ENCODE measurements at regions not wholly inside any gene's neighbourhood (a gene's known extent, or its start where the extent isn't known, plus 50 kb on each side); places are given as distances from the start of the nearest gene placed in this dataset.

DNA sequence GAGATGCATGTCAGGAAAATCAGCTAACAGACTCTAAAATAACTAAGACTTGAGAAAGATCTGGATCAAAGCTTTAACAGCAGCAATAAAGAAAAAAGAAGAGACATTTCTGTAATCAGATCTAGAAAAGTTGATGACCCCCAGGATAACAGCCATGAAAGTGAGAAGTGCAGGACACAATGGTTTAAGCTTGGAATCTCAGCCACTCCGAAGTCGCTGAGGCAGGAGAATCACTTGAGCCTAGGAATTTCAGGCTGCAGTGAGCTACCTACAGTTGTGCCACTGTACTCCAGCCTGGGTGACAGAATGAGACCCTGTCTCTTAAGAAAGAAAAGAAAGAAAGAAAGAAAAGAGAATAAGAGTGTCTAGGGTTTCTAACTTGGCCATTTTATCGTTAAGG, 544.1 kb downstream of the CD83 start:
- no peak for TF ChIP-seq CTCF (IDR thresholded peaks at IDR 0.05; ENCODE audit: low read depth, low read length)
- H3K4me3 ChIP-seq (replicated peaks in 1 of 2; ENCODE audit: low read depth in 2 of 2, low read length in 2 of 2) = no peak overlapping the region
- no peak for DNase-seq (ENCODE audit: low read depth in 2 of 2)

- no peak overlapping the region for H3K4me3 ChIP-seq (replicated peaks in 1 of 2; ENCODE audit: low read depth in 2 of 2, low read length in 2 of 2)
- no peak for DNase-seq (ENCODE audit: low read depth in 2 of 2)
- TF ChIP-seq CTCF (IDR thresholded peaks at IDR 0.05; ENCODE audit: low read depth, low read length) = no peak
Observed at GRCh38 chr6:14664112-14664601, 546.6 kb downstream of the CD83 start.

- H3K4me3 ChIP-seq (replicated peaks in 1 of 2; ENCODE audit: low read depth in 2 of 2, low read length in 2 of 2) = no peak overlapping the region
- no peak for TF ChIP-seq CTCF (IDR thresholded peaks at IDR 0.05; ENCODE audit: low read depth, low read length)
- peak in 1 of 2 donors; percentile 60 for DNase-seq (ENCODE audit: low read depth in 2 of 2)
Observed at GRCh38 chr6:14664621-14665315, 547.2 kb downstream of the CD83 start.

DNA sequence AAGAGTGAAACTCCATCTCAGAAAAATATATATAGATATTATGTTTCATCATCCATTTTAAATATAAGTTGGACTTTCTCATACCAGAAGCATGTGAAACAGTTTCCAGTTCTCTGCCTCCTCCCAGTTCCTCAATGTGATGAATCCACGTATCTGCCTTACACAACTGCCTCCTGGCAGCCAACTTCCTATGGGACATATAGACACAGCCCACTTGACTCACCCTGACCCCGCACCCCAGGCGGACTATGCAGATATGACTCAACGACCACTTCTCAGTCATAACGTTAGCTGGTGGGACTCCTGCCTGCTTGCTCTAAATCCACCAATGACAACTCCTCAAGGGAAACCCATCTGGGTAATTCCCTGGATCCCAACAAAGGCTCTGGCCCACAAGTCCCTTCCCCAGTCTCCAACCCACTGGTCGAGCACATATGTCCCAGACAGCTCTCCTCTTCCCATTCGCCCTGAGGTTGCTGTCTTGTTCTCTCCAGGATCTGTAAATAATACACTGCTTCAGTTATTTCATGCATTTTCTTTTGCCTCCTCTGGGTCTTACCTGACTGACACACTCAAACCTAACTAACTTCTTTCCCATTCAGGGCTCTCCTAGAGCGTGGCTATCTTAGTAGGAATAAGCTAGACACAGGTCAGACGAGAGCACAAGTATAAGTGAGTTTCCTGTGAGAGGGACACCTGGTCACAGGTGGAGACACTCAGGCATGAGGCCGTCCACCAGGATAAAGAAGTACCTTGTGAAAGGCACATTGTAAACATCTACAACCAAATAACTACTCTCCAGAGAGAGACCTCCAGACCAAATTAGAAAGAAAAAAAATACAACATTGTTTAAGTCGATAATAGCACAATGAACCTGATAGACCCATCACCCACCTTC, 548.5 kb downstream of the CD83 start:
- H3K4me3 ChIP-seq (replicated peaks in 1 of 2; ENCODE audit: low read depth in 2 of 2, low read length in 2 of 2) = no peak overlapping the region
- TF ChIP-seq CTCF (IDR thresholded peaks at IDR 0.05; ENCODE audit: low read depth, low read length) = no peak
- DNase-seq (ENCODE audit: low read depth in 2 of 2) = peak; percentile 89 to 99

GRCh38 chr6:14670806-14671205, 553.2 kb downstream of the CD83 start:
- TF ChIP-seq CTCF (IDR thresholded peaks at IDR 0.05; ENCODE audit: low read depth, low read length) = no peak
- peak in 1 of 2 donors; percentile 48 for DNase-seq (ENCODE audit: low read depth in 2 of 2)
- H3K4me3 ChIP-seq (replicated peaks in 1 of 2; ENCODE audit: low read depth in 2 of 2, low read length in 2 of 2) = no peak overlapping the region

GRCh38 chr6:14671261-14671681, 553.7 kb downstream of the CD83 start:
- no peak overlapping the region for H3K4me3 ChIP-seq (replicated peaks in 1 of 2; ENCODE audit: low read depth in 2 of 2, low read length in 2 of 2)
- peak; percentile 91 to 94 for DNase-seq (ENCODE audit: low read depth in 2 of 2)
- no peak for TF ChIP-seq CTCF (IDR thresholded peaks at IDR 0.05; ENCODE audit: low read depth, low read length)
